K562 (cell line): ENCODE measurements at regions not wholly inside any gene's neighbourhood (a gene's known extent, or its start where the extent isn't known, plus 50 kb on each side); places are given as distances from the start of the nearest gene placed in this dataset.

ENCODE experiments used
- ATAC-seq: fragments of 200-7000 bp; cut with Tn5 transposase; 3 replicates; pipeline ENCODE4 v1.9.1; 2020; ENCODE audit warnings: moderate library complexity
- BruUV-seq: library from RNA; stranded (reverse); fragments of 400-500 nt; replicated peaks from 2 replicates; lab custom pipeline; 2021; lab: Mats Ljungman, UMichigan
- CTCF ChIA-PET: fragments of 300-600 bp; formaldehyde crosslinking; extraction: SDS; loops from one replicate; lab custom pipeline; 2021; ENCODE audit warnings: low intra/inter-chr PET ratio; lab: Yijun Ruan, JAX
- POLR2A ChIA-PET: fragments of 300-600, 350-650 bp; sonication (Branson Sonifier 250); formaldehyde crosslinking; extraction: SDS; loops from one replicate; lab custom pipeline; 2021; ENCODE audit warnings: antibody characterized with exemption, inconsistent platforms; lab: Yijun Ruan, JAX
- DNase-seq, 4 experiments: peaks; one replicate each; pipeline versions ENCODE4 v3.0.0 to v3.0.0-alpha.2; 2011 to 2018; ENCODE audit warnings: low spot score in 3 of 4, mixed read lengths in 3 of 4; ENCODE audit errors: extremely low read depth in 1 of 4
- FAIRE-seq: peaks from 2 replicates; lab custom pipeline; 2011; peaks lifted over from hg19 to GRCh38; lab: Jason Lieb, UNC
- H2AFZ ChIP-seq: 2 replicates; pipeline ENCODE4 v1.6.0; 2011; ENCODE audit warnings: low read depth, low read length, control low read depth, inconsistent platforms
- H3K27ac ChIP-seq: fragments of 200-600 bp; 3 replicates; pipeline ENCODE4 v1.8.0; 2011; ENCODE audit warnings: low read depth, mild to moderate bottlenecking, control low read depth, inconsistent platforms, low read length, moderate library complexity, mixed read lengths; ENCODE audit errors: extremely low read depth
- H3K27me3 ChIP-seq, 2 experiments: fragments of 300-600 bp in 1 of 2; 2 replicates in 1 of 2; 3 replicates in 1 of 2; pipeline versions ENCODE4 v1.6.0 to v1.8.0; 2011; ENCODE audit warnings: inconsistent platforms in 2 of 2, low read length in 2 of 2, mild to moderate bottlenecking in 1 of 2, mixed read lengths in 1 of 2, moderate library complexity in 1 of 2; ENCODE audit not compliant: control insufficient read depth in 2 of 2, insufficient read depth in 2 of 2
- H3K36me3 ChIP-seq: fragments of 300-600 bp; 3 replicates; pipeline ENCODE4 v1.8.0; 2011; ENCODE audit warnings: mild to moderate bottlenecking, low read length, inconsistent platforms; ENCODE audit not compliant: control insufficient read depth, insufficient read depth
- H3K4me1 ChIP-seq, 2 experiments: fragments of 200-600 bp in 1 of 2; replicated peaks in 1 of 2; 2 replicates in 1 of 2; 3 replicates in 1 of 2; pipeline versions ENCODE4 v1.5.1 to v1.8.0; 2011; ENCODE audit warnings: inconsistent platforms in 2 of 2, low read length in 2 of 2, mild to moderate bottlenecking in 1 of 2, mixed read lengths in 1 of 2, moderate library complexity in 1 of 2; ENCODE audit not compliant: control insufficient read depth in 2 of 2, insufficient read depth in 2 of 2
- H3K4me2 ChIP-seq: 2 replicates; pipeline ENCODE4 v1.6.1; 2011; ENCODE audit warnings: low read length, control low read depth, inconsistent platforms, mixed read lengths; ENCODE audit not compliant: insufficient read depth
- H3K4me3 ChIP-seq: fragments of 200-600 bp; sonication (generic), shearing (Covaris generic); 2 replicates; pipeline ENCODE4 v1.5.1; 2016; ENCODE audit warnings: control low read depth, inconsistent platforms
- H3K79me2 ChIP-seq: fragments of 200-600 bp; 3 replicates; pipeline ENCODE4 v1.8.0; 2011; ENCODE audit warnings: low read length, inconsistent platforms; ENCODE audit not compliant: control insufficient read depth, insufficient read depth
- H3K9ac ChIP-seq, 2 experiments: 2 replicates each; pipeline versions ENCODE4 v1.6.0 to v1.6.1; 2011; ENCODE audit warnings: low read depth in 2 of 2, low read length in 2 of 2, control low read depth in 1 of 2, inconsistent platforms in 1 of 2, mild to moderate bottlenecking in 1 of 2, mixed read lengths in 1 of 2; ENCODE audit not compliant: insufficient read depth in 1 of 2
- H3K9me1 ChIP-seq: one replicate; pipeline ENCODE4 v1.6.0; 2011; ENCODE audit warnings: inconsistent platforms, mild to moderate bottlenecking, low read length, moderate library complexity; ENCODE audit not compliant: control insufficient read depth, insufficient read depth
- H3K9me3 ChIP-seq: replicated peaks from 2 replicates; pipeline ENCODE4 v1.5.1; 2011; ENCODE audit warnings: low read depth, low read length, inconsistent platforms; ENCODE audit not compliant: control insufficient read depth, insufficient read depth
- H4K20me1 ChIP-seq: replicated peaks from 2 replicates; pipeline ENCODE4 v1.6.1; 2011; ENCODE audit warnings: low read length, inconsistent platforms, mixed read lengths; ENCODE audit not compliant: control insufficient read depth, insufficient read depth
- BCOR ChIP-seq: fragments of 450-650 bp; IDR thresholded peaks from 2 replicates; pipeline ENCODE4 v1.6.1; 2016
- CREB3 ChIP-seq: fragments of 450-650 bp; conservative IDR thresholded peaks from 2 replicates; pipeline ENCODE4 v1.6.1; 2016; ENCODE audit warnings: missing genetic modification characterization, low read depth, mild to moderate bottlenecking, missing compliant biosample characterization, moderate library complexity
- ELK3 ChIP-seq: fragments of 450-650 bp; formaldehyde crosslinking; IDR thresholded peaks from 2 replicates; pipeline ENCODE4 v1.4.0; 2020; ENCODE audit warnings: mild to moderate bottlenecking
- HMG20A ChIP-seq: fragments of 450-650 bp; formaldehyde crosslinking; conservative IDR thresholded peaks from 2 replicates; pipeline ENCODE4 v1.4.0; 2020; ENCODE audit warnings: mild to moderate bottlenecking, mixed read lengths
- KLF6 ChIP-seq: fragments of 250-450 bp; sonication (Bioruptor Pico); IDR thresholded peaks from 2 replicates; pipeline ENCODE4 v1.4.0; 2020; ENCODE audit warnings: mild to moderate bottlenecking, moderate library complexity, borderline replicate concordance
- MYNN ChIP-seq, 2 experiments: sonication (generic); formaldehyde crosslinking in 1 of 2; IDR thresholded peaks; 2 replicates each; pipeline versions ENCODE4 v1.5.0 to v1.6.1; 2016 to 2020; ENCODE audit warnings: antibody characterized with exemption in 1 of 2, missing genetic modification reagents in 1 of 2
- NBN ChIP-seq: fragments of 450-650 bp; IDR thresholded peaks from 2 replicates; pipeline ENCODE4 v1.6.1; 2016; ENCODE audit warnings: low read depth, mild to moderate bottlenecking
- NFRKB ChIP-seq: fragments of 450-650 bp; IDR thresholded peaks from 2 replicates; pipeline ENCODE4 v1.6.1; 2016; ENCODE audit warnings: low read depth
- PTBP1 ChIP-seq: fragments of 200-400 bp; formaldehyde crosslinking; IDR thresholded peaks from 2 replicates; pipeline ENCODE4 v1.6.1; 2017; ENCODE audit warnings: low read depth, low read length
- SMAD4 ChIP-seq: fragments of 250-450 bp; sonication (Bioruptor Pico); conservative IDR thresholded peaks from 2 replicates; pipeline ENCODE4 v1.8.0; 2021; ENCODE audit warnings: inconsistent platforms, mild to moderate bottlenecking, moderate library complexity
- TRIM28 ChIP-seq: fragments of 450-650 bp; IDR thresholded peaks from 2 replicates; pipeline ENCODE4 v1.6.1; 2017
- ZFPM2 ChIP-seq: fragments of 250-450 bp; sonication (Bioruptor Pico); IDR thresholded peaks from 2 replicates; pipeline ENCODE4 v1.5.1; 2022; ENCODE audit warnings: mild to moderate bottlenecking
- ZNF217 ChIP-seq: sonication (generic); formaldehyde crosslinking; IDR thresholded peaks from 2 replicates; pipeline ENCODE4 v1.8.0; 2022; ENCODE audit warnings: mild to moderate bottlenecking, missing genetic modification reagents
- ZNF282 ChIP-seq: sonication (generic); formaldehyde crosslinking; IDR thresholded peaks from 2 replicates; pipeline ENCODE4 v1.8.1; 2023; ENCODE audit warnings: missing genetic modification reagents
- in situ Hi-C: fragments of 300-500 bp; cut with MboI; formaldehyde crosslinking; loops from 4 replicates; pipeline ENCODE4 v1.15.0; 2018; ENCODE audit warnings: inconsistent platforms, mixed read lengths
- intact Hi-C: fragments of 100-400 bp; cut with micrococcal nuclease; formaldehyde crosslinking; loops from 2 replicates; pipeline ENCODE4 v1.14.2; 2022

- Histone ChIP-seq H3K9ac (no peak overlapping the region), H3K27ac (no peak overlapping the region), H3K9me3 (no peaks in the 10 kb centered on the region), H4K20me1 (no peaks in the 10 kb centered on the region), H3K4me1 (no peaks in the 10 kb centered on the region), H3K9me1 (no peaks in the 10 kb centered on the region), H3K27me3 (no peaks in the 10 kb centered on the region), H3K4me3 (no peak overlapping the region), H3K79me2 (no peaks in the 10 kb centered on the region)
- BruUV-seq, result no TSS peak
- no peak for FAIRE-seq
- ATAC-seq, result no peak
- CTCF ChIA-PET, result no interaction called here
- no peak for DNase-seq
- POLR2A ChIA-PET, result no interaction called here
- in situ Hi-C loops, result no loop called here
- no peak for TF ChIP-seq SMAD4
- TF ChIP-seq BCOR, result no peak
- no peak for TF ChIP-seq MYNN (IDR thresholded peaks at IDR 0.05)
- TF ChIP-seq MYNN (CRISPR knock-in tag; IDR thresholded peaks at IDR 0.05), result no peak
- no peak for TF ChIP-seq ELK3 (CRISPR knock-in tag)
- TF ChIP-seq HMG20A (CRISPR knock-in tag), result no peak
- no peak for TF ChIP-seq NFRKB
- TF ChIP-seq ZNF217, result no peak
- no peak for TF ChIP-seq ZFPM2
- no peak for TF ChIP-seq CREB3
- no peak for TF ChIP-seq TRIM28
- TF ChIP-seq PTBP1, result no peak
- no peak for TF ChIP-seq NBN
- TF ChIP-seq ZNF282 (CRISPR knock-in tag), result no peak
- TF ChIP-seq KLF6 (CRISPR knock-in tag), result no peak
- TF ChIP-seq, all 486 proteins: peak for 0
- H2AFZ ChIP-seq, result no peak overlapping the region
- H3K36me3 ChIP-seq, result no peaks in the 10 kb centered on the region
- no peak overlapping the region for H3K4me2 ChIP-seq
- intact Hi-C loops, result no loop called here
Observed at GRCh38 chr9:7481570-7481969, 318.0 kb downstream of the DMAC1 start.
